GM12891 (cell line): ENCODE measurements at regions not wholly inside any gene's neighbourhood (a gene's known extent, or its start where the extent isn't known, plus 50 kb on each side); places are given as distances from the start of the nearest gene placed in this dataset.

Source experiments
- PAX5 ChIP-seq: IDR thresholded peaks from 2 replicates; pipeline ENCODE4 v1.6.1; 2011; ENCODE audit warnings: low read length, moderate library complexity, mild to moderate bottlenecking; ENCODE audit not compliant: insufficient read depth, severe bottlenecking
- POLR2A ChIP-seq: IDR thresholded peaks from 2 replicates; pipeline ENCODE4 v1.6.1; 2011; ENCODE audit warnings: low read depth, low read length, control low read depth
- POLR2AphosphoS5 ChIP-seq: IDR thresholded peaks from 2 replicates; pipeline ENCODE4 v1.6.1; 2011; ENCODE audit warnings: low read depth, low read length, control low read depth
- POU2F2 ChIP-seq: IDR thresholded peaks from 2 replicates; pipeline ENCODE4 v1.6.1; 2011; ENCODE audit warnings: low read depth, mild to moderate bottlenecking, control low read depth, low read length, moderate library complexity
- SPI1 ChIP-seq: IDR thresholded peaks from 2 replicates; pipeline ENCODE4 v1.6.1; 2011; ENCODE audit warnings: low read depth, low read length, control low read depth
- TAF1 ChIP-seq: IDR thresholded peaks from 2 replicates; pipeline ENCODE4 v1.6.1; 2011; ENCODE audit warnings: low read depth, low read length, control low read depth

DNA sequence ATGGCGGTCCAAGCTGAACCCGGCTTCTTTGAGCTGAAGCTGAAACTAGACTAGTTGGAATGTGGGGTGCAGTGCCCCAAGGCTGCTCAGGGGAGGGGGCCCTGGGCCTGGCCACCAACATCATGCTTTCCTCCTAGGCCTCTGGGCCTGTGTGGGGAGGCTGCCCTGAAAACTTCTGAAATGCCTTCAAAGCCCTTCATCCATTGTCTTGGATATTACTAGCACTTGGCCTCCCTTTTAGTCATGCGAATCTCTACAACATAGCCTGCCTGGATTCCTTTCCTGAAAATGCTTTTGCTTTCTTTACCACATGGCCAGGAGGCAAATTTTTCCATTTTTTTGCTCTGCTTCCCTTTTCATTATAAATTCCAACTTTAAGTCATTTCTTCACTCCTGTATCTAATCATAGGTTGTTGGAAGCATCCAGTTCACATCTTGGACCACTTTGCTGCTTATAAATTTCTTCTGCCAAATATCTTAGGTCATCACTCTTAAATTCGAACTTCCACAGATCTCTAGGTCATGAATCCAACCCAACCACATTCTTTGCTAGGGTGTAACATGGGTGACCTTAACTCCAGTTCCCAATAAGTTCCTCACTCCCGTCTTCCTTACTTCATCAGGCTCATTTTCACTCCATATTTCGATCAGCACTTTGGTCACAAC is 103.4 kb downstream of the DDIT4L start:
- no peak for TF ChIP-seq SPI1
- TF ChIP-seq POLR2AphosphoS5 = no peak
- TF ChIP-seq POLR2A = no peak
- TF ChIP-seq TAF1 = no peak
- no peak for TF ChIP-seq PAX5
- TF ChIP-seq POU2F2 = no peak
